Psoas muscle (tissue), 7 donors: ENCODE measurements at regions not wholly inside any gene's neighbourhood (a gene's known extent, or its start where the extent isn't known, plus 50 kb on each side); places are given as distances from the start of the nearest gene placed in this dataset.

Experiments used
- ATAC-seq, 4 donors: fragments of 200-7000 bp; cut with Tn5 transposase; one replicate each; pipeline ENCODE4 v1.9.1; 2020; ENCODE audit warnings: moderate library complexity in 3 of 4, mild to moderate bottlenecking in 2 of 4
- DNase-seq, 2 donors: peaks; one replicate each; pipeline ENCODE4 v3.0.0-alpha.2; 2020
- H3K27ac ChIP-seq: fragments of 200-600 bp; one replicate; pipeline ENCODE4 v1.8.0; 2022
- H3K27me3 ChIP-seq, 3 donors: fragments of 200-600 bp in 1 of 3; one replicate each; pipeline versions ENCODE4 v1.6.1 to v1.8.0; 2013 to 2022; ENCODE audit warnings: low read length in 2 of 3, mild to moderate bottlenecking in 2 of 3, moderate library complexity in 1 of 3; ENCODE audit not compliant: insufficient read depth in 3 of 3
- H3K36me3 ChIP-seq, 2 donors: fragments of 200-600 bp in 1 of 2; one replicate each; pipeline versions ENCODE4 v1.6.1 to v1.8.0; 2013 to 2022; ENCODE audit warnings: low read depth in 1 of 2, mild to moderate bottlenecking in 1 of 2, moderate library complexity in 1 of 2; ENCODE audit not compliant: insufficient read depth in 1 of 2
- H3K4me1 ChIP-seq: fragments of 200-600 bp; one replicate; pipeline ENCODE4 v1.8.0; 2022
- H3K4me3 ChIP-seq: fragments of 200-600 bp; one replicate; pipeline ENCODE4 v1.8.0; 2022; ENCODE audit warnings: mild to moderate bottlenecking
- H3K9me3 ChIP-seq: fragments of 200-600 bp; one replicate; pipeline ENCODE4 v1.8.0; 2022
- WGBS, 3 donors: extraction: QIAGEN DNeasy Blood & Tissue Kit; methylation state at CpG; one replicate each; pipeline versions ENCODE4 v1.1.6 to v1.1.7; 2013; 5-methylcytosine and 5-hydroxymethylcytosine counted together
- intact Hi-C, 2 donors: fragments of 100-400 bp; cut with DNase I; formaldehyde crosslinking; loops; one replicate each; pipeline versions ENCODE4 v1.11.0 to v1.14.2; 2022
- TF ChIP-seq, protein P1 (sequence below): fragments of 200-600 bp; IDR thresholded peaks from one replicate; pipeline ENCODE4 v1.8.0; 2022; ENCODE audit warnings: antibody characterized with exemption
- donor health status: healthy with polysubstance abuse.
- donor health status: DM: no; HTN: no; CAD: no; lungs with moderate emphysema.
- donor health status: Bipolar disorder and iron deficiency.
- donor health status: healthy.
- donor health status: DM: yes; HTN: yes; CAD: no.
- donor health status: DM: no; HTN: no; CAD: no.
- donor health status: DM: yes; HTN: yes; CAD: no.

DNA sequence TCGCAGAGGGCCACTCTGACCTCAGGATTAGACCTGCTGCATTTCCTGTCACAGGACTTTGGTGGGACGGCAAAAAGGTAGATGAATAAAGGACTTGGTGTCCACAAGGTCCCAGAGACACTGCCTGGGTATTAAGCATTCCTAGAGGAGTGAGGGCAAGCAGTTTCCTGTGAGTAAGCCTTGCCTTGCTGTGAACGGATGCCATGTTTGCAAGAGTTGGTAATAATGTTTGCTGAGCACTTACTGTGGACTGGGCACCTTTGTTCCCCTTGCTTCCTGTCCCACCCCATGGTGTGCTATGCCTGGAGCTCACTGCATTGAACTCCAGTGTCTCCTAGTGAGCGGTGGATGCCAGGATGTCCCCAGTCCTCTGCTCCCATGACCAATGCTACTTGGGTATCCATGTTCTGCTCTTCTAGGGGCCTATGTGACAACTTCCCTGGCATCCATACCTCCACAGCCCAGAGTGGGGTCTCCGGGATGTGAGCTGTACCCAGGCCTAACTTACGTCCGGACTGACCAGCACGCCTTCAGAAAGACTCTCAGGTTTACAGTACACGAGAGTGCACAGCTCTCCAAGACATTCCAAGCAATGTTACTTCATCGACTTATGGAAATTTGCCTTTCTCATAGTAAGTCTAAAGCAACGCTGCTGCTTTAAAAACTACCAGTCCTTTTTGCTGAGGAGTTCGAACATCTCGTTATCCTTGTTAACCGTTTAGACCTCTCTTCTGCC is 95.5 kb upstream of the MSX1 start:
- WGBS, 3 donors = 64 to 74% (median 67%) methylated on average over 14 of the region's 14 CpGs
- ATAC-seq (no peak), DNase-seq (no peak)
- no peaks in the 10 kb centered on the region for H3K27me3 ChIP-seq
- intact Hi-C loops = no loop called here
- H3K36me3 ChIP-seq = no peaks in the 10 kb centered on the region
- no peaks in the 10 kb centered on the region for H3K9me3 ChIP-seq
- no peaks in the 10 kb centered on the region for H3K4me1 ChIP-seq
- TF ChIP-seq, protein P1, sequence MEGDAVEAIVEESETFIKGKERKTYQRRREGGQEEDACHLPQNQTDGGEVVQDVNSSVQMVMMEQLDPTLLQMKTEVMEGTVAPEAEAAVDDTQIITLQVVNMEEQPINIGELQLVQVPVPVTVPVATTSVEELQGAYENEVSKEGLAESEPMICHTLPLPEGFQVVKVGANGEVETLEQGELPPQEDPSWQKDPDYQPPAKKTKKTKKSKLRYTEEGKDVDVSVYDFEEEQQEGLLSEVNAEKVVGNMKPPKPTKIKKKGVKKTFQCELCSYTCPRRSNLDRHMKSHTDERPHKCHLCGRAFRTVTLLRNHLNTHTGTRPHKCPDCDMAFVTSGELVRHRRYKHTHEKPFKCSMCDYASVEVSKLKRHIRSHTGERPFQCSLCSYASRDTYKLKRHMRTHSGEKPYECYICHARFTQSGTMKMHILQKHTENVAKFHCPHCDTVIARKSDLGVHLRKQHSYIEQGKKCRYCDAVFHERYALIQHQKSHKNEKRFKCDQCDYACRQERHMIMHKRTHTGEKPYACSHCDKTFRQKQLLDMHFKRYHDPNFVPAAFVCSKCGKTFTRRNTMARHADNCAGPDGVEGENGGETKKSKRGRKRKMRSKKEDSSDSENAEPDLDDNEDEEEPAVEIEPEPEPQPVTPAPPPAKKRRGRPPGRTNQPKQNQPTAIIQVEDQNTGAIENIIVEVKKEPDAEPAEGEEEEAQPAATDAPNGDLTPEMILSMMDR = no peak
- H3K27ac ChIP-seq = no peak overlapping the region
- H3K4me3 ChIP-seq = no peak overlapping the region

DNA sequence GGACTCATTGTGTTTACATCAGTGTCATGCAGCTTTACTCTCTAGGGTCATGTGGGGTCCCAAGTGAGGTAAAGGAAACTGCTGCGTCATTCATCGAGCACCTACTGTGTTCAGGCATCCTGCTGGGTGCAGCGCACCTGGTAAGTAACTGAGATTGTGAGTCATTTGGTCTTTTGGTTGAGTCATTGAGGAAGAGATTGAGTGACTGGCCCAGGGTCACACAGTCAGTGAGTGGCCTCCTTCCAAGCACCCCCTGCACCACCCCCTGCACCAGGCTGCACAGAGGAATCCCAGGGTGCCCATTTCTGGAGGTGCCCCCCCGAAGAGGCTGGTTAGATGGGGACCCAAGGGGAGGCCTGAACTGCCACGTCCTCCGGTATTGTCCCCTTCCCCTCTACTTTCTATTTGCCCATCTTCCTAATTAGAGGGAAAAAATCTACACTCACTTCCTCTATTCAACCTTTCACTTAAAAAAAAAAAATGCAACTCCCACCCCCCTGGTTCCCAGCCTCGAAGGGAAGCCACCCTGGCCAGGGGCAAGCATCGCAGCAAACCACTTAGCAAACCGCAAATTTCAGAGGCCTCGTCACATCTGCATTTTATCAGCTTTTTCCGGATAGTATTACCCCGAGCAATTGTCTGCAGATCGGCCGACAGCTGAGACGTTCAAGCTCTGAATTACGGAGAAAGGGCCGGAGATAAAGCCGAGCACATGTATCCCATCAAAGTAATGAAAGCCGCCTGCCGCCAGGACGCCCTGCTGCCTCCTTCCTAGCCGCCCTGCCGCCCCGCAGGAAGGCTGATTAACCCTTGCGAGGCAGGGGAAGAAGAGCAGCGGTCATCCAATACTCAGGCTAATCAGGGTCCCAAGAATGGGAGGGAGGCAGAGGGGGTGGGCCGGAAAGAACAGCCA is 96.3 kb upstream of the MSX1 start:
- Histone ChIP-seq H3K4me1 (no peaks in the 10 kb centered on the region), H3K4me3 (no peak overlapping the region), H3K27ac (no peak overlapping the region), H3K27me3 (no peaks in the 10 kb centered on the region), H3K9me3 (no peaks in the 10 kb centered on the region), H3K36me3 (no peaks in the 10 kb centered on the region)
- no peak for ATAC-seq
- DNase-seq = no peak
- 30 to 37% (median 33%) methylated on average over 27 of the region's 27 CpGs for WGBS, 3 donors
- TF ChIP-seq, protein P1 = no peak
- intact Hi-C loops = no loop called here

DNA sequence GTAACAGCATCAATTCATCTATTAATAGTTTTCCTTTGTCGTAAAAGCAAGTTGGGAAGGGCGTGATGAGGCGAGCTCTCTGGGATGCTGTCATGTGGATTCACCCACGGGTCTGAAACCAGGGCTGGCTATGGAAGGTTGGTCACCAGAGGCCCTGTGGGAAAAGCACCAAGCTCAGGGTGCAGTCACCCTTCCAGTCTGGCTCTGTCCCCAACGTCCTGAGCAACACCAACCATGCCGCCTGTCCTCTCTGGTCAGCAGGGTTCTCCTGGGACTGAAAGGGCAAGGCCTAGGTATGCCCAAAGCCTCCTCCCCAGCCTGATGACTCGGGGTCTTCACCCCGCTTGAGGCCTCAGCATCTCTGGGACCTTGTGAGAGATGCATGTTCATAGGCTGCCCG is 97.2 kb upstream of the MSX1 start:
- TF ChIP-seq, protein P1 = no peak
- no peaks in the 10 kb centered on the region for H3K36me3 ChIP-seq
- no peaks in the 10 kb centered on the region for H3K4me1 ChIP-seq
- intact Hi-C loops = no loop called here
- DNase-seq (no peak), ATAC-seq (no peak)
- 81 to 90% (median 85%) methylated on average over 9 of the region's 9 CpGs for WGBS, 3 donors
- H3K4me3 ChIP-seq = no peak overlapping the region
- H3K27me3 ChIP-seq = no peaks in the 10 kb centered on the region
- H3K9me3 ChIP-seq = no peaks in the 10 kb centered on the region
- H3K27ac ChIP-seq = no peak overlapping the region

DNA sequence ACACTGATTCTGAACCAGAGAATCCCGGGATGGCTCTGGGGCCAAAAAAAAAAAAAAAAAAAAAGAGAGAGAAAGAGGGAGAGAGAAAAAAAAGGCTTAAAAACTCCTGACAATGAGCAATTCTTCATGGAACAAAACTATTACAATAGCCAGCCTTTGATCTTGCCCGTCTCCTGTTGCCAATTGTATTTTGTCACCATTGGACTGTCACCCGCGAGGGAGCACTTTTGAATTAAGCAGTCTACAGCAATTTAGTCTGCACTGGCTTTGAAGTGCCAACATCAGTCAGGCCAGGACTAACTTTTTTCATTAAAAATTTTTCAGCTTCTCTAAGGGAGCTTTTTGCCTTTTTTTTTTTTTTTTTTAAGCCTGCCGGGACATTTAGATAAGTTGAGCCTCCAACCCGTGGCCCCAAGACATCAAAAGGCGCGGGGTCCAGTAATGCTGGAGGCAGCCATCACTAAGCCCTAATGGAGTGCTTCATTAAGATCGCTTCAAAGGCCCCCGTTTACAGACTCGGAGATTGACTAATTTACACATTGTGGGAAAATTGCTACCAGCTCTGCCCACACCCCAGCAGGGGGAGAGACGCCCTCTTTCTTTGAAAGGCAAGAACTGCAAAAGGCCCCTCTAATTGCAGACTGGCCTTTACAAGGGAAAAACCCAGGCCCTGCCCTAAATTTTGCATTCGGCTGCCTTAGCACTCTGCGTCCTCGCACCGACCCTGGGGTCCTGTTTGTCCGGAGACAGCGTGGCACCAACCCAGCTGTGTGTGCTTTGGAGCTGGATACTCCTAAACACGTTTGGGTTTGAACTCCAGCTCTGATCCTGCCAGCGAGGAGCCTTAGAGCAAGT is 98.1 kb upstream of the MSX1 start:
- Histone ChIP-seq H3K9me3 (no peaks in the 10 kb centered on the region), H3K36me3 (no peaks in the 10 kb centered on the region), H3K4me1 (no peaks in the 10 kb centered on the region), H3K27me3 (no peaks in the 10 kb centered on the region), H3K27ac (no peak overlapping the region), H3K4me3 (no peak overlapping the region)
- 55 to 57% (median 57%) methylated on average over 20 of the region's 20 CpGs for WGBS, 3 donors
- TF ChIP-seq, protein P1 = no peak
- intact Hi-C loops = no loop called here
- DNase-seq (no peak), ATAC-seq (no peak)
